Activated CD4-positive, CD25-positive, alpha-beta regulatory T cell (primary cell): ENCODE measurements at regions not wholly inside any gene's neighbourhood (a gene's known extent, or its start where the extent isn't known, plus 50 kb on each side); places are given as distances from the start of the nearest gene placed in this dataset.
A peak's percentile ranks its signal among the peaks of the same experiment; 100 is the strongest.

Source experiments
- DNase-seq, 4 experiments: peaks; one replicate each; lab custom pipeline; 2025; lab: John Stamatoyannopoulos, UW

- no peak for DNase-seq
These were observed 139.2 kb upstream of the EOMES start for GRCh38 chr3:27861046-27862036.

- DNase-seq, result no peak
These were observed 143.6 kb upstream of the EOMES start for GRCh38 chr3:27865731-27866130.

- no peak for DNase-seq
These were observed 147.0 kb upstream of the EOMES start for GRCh38 chr3:27869152-27869551.

GRCh38 chr3:27877061-27878013 lies 155.2 kb upstream of the EOMES start:
- no peak for DNase-seq

- DNase-seq, result no peak
These were observed 155.9 kb upstream of the EOMES start for GRCh38 chr3:27878014-27878383.

GRCh38 chr3:27880969-27881892 lies 159.1 kb upstream of the EOMES start:
- DNase-seq, result peak in 2 of 4 experiments; percentile 12 to 23

GRCh38 chr3:27883266-27883665 lies 161.1 kb upstream of the EOMES start:
- DNase-seq, result no peak

- DNase-seq, result no peak
These were observed 163.5 kb upstream of the EOMES start for GRCh38 chr3:27885641-27886040.

- no peak for DNase-seq
These were observed 166.4 kb upstream of the EOMES start for GRCh38 chr3:27888562-27888961.

GRCh38 chr3:27889745-27890144 lies 167.6 kb upstream of the EOMES start:
- DNase-seq, result no peak

GRCh38 chr3:27900316-27900715 lies 178.2 kb upstream of the EOMES start:
- no peak for DNase-seq

- DNase-seq, result no peak
These were observed 181.3 kb upstream of the EOMES start for GRCh38 chr3:27903446-27903845.

- no peak for DNase-seq
These were observed 183.5 kb upstream of the EOMES start for GRCh38 chr3:27905625-27906024.

GRCh38 chr3:27907148-27907547 lies 185.0 kb upstream of the EOMES start:
- DNase-seq, result no peak

GRCh38 chr3:27907929-27908328 lies 185.8 kb upstream of the EOMES start:
- DNase-seq, result no peak

- DNase-seq, result no peak
These were observed 188.3 kb upstream of the EOMES start for GRCh38 chr3:27910456-27910855.

- no peak for DNase-seq
These were observed 192.1 kb upstream of the EOMES start for GRCh38 chr3:27914199-27914598.

GRCh38 chr3:27923349-27924068 lies 201.4 kb upstream of the EOMES start:
- no peak for DNase-seq

GRCh38 chr3:27927882-27928281 lies 205.8 kb upstream of the EOMES start:
- DNase-seq, result no peak

GRCh38 chr3:27930052-27930602 lies 208.0 kb upstream of the EOMES start:
- no peak for DNase-seq

- no peak for DNase-seq
These were observed 213.4 kb upstream of the EOMES start for GRCh38 chr3:27935492-27935891.
